ENCODE measurements at regions not wholly inside any gene's neighbourhood (a gene's known extent, or its start where the extent isn't known, plus 50 kb on each side); places are given as distances from the start of the nearest gene placed in this dataset.

DNA sequence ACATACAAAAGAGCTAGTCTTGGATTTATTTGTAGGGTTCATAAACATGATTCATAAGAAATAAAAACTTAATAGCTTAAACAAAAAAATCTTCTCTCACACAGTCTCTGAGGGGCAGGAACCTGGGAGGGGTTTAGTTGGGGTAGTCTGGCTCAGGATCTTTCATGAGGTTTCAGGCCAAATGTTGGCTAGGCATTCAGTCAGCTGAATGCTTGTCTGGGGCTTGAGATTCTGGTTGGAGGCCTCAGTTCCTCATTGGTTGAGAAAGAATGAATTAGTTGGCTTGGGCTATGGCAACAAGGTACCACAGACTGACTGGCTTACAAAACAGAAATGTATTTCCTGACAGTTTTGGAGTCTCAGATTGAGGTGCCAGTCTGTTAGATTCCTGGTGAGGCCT, 74.3 kb downstream of the ANKRD7 start:
- DNase-seq (ENCODE audit: low spot score) = no peak

GRCh38 chr7:118300177-118300576, 75.7 kb downstream of the ANKRD7 start:
- no peak for DNase-seq (ENCODE audit: low spot score)

DNA sequence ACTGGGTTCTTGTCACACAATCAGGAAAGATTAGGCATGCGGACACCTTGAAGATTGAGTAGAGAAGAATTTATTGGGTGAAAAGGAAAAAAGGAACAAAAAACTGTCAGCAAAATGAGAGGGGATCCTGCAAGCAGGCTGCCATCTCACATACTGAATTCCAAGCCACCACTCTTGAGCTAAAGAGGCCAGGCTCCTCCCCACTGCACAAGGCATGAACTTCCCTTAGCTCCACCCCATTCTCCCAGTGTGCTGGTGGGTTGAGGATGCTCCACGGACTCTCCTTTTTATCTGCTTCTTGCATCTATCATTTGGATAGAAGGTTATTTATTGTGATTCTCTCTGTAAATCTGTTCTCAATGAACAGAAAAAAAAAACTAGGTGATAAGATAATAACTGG, 79.6 kb downstream of the ANKRD7 start:
- DNase-seq (ENCODE audit: low spot score) = no peak

- no peak for DNase-seq (ENCODE audit: low spot score)
Observed at GRCh38 chr7:118305671-118306070, 81.2 kb downstream of the ANKRD7 start.

GRCh38 chr7:118306771-118307170, 82.3 kb downstream of the ANKRD7 start:
- DNase-seq (ENCODE audit: low spot score) = no peak

DNA sequence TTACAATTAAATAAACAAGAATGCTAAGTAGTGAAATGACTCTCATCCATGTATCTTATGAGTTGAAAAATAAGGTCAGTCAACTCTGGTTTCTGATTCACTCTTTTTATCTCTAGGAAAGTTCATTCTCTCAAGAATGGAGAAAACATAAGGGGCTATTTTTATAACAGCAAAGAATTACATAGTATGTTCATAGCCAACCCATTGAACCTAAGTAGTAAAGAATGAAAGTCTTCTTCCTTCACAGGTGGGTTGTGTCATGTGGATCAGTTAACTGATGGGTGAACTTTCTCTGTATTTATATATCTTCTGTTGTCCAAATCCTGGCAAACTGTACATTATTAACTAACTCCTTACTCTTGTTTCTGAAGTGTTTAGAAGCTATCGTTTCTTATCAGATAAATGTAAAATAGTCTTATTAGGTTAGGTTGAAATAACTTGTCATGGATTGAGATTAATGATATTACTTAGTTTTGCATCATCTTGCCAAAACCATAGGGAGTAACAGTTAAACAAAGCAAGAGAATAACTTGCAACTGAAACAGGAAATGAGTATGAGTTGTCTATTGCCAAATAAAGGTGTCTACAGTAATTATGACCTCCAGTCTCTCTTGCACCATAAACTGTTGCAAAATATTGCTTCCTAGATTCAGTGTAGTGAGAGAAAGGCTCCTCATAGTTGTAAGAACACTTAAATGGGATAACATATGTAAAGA, 86.8 kb downstream of the ANKRD7 start:
- DNase-seq (ENCODE audit: low spot score) = no peak

DNA sequence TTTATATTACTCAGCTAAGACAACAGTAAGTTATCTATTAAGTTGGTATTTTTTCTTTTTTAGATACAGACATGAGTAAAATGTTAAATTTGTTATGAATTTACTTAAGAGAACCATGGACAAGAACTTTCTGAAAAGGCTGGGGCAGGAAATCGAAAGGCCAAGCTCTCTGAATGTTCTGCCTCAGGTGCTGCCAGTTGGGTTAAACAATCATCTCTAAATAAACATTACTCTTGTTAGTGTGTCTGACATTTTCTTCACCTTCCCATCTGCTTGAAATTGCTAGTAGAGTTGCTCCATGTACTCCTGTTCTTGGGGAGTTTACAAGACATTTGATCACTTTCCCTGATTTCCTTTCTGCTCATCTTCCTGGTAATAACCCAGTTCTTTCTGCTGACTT, 87.5 kb downstream of the ANKRD7 start:
- DNase-seq (ENCODE audit: low spot score) = no peak

DNA sequence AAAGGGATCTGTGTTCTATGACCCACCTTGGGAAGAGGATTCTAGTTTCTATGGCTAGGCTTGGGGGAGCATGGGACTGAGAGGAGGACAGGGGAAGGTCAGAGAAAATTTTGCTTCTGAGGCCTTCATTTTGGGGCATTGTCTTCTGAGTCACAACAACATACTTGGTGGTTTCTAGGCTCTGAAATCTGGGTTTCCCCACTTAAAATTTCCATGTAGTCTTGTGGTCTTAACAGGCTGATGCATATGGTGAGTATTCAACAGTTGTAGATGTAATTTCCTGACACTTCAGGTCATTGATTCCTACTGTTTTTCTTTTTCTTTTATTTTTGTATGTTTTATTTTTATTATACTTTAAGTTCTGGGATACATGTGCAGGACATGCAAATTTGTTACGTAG, 88.5 kb downstream of the ANKRD7 start:
- DNase-seq (ENCODE audit: low spot score) = no peak

DNA sequence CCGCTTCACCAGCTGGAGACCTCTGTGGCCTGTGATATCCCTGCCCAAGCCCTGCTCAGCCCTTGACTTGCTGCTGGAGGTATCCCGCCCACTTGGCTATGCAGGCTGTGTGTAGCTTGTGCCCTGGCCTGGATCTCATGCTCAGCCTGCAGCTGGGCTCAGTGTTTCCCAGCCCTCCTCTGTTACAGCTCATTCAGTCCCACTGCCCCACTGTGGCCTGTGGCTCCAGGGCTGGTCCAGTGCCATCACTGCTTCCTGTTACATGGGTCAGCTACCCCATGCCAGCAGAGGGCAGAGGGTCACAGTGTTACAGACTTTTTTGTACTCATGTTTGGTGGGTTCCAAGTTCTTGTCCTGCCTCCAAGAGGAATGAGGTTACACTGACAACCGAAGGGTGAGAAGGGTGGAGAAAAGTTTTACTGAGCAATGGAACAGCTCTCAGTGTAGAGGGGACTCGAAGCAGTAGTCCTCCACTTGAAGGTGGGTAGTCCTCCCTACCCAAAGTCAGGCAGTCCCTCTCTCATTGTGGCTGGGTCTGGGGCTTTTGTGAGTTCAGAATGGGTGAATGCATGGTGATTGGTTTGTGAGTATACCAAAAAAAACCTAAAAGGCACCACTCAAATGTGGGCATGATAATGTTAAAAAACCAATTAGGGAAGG, 100.4 kb downstream of the ANKRD7 start:
- no peak for DNase-seq (ENCODE audit: low spot score)

GRCh38 chr7:118325450-118325808, 100.9 kb downstream of the ANKRD7 start:
- DNase-seq (ENCODE audit: low spot score) = no peak

DNA sequence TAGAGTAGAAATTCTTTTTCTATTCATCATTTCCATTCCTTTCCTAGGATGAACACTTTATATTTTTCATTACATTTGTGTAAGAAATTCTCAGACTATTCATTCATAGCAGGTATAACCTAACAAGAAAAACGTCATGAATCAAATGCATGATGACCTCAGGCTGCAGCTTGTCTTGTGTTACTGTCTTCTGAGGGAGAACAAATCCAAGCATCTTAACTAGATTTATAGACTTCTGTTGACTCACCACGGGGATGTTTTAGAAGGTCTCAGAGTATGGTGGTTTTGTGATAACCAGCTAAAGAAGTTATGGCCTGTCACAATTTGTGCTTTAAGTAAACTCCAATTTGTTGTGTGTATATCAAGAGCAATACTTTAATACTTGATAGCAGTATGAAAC, 102.7 kb downstream of the ANKRD7 start:
- DNase-seq (ENCODE audit: low spot score) = no peak

- no peak for DNase-seq (ENCODE audit: low spot score)
Observed at GRCh38 chr7:118328505-118329211, 104.2 kb downstream of the ANKRD7 start.

- no peak for DNase-seq (ENCODE audit: low spot score)
Observed at GRCh38 chr7:118330388-118330787, 105.9 kb downstream of the ANKRD7 start.

GRCh38 chr7:118346748-118347147, 122.2 kb downstream of the ANKRD7 start:
- no peak for DNase-seq (ENCODE audit: low spot score)

DNA sequence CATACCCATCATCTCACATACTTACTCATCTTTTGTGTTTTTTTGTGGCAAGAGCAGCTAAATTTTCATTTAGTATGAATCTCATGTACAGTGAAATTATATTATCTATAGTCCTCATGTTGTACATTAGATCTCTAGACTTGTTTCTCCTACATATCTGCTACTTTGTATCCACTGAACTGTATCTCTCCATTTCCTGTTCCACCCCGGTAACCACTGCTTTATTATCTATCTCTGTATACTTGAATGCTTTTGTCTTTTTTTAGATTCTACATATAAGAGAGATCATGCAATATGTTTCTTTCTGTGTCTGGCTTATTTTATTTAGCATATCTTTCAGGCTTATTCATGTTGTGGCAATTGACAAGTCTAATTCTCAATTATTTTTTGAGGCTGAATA, 125.1 kb downstream of the ANKRD7 start:
- no peak for DNase-seq (ENCODE audit: low spot score)

GRCh38 chr7:118350260-118350659, 125.8 kb downstream of the ANKRD7 start:
- no peak for DNase-seq (ENCODE audit: low spot score)

GRCh38 chr7:118352867-118353453, 128.5 kb downstream of the ANKRD7 start:
- peak; percentile 75 for DNase-seq (ENCODE audit: low spot score)

GRCh38 chr7:118366363-118366762, 141.9 kb downstream of the ANKRD7 start:
- no peak for DNase-seq (ENCODE audit: low spot score)

DNA sequence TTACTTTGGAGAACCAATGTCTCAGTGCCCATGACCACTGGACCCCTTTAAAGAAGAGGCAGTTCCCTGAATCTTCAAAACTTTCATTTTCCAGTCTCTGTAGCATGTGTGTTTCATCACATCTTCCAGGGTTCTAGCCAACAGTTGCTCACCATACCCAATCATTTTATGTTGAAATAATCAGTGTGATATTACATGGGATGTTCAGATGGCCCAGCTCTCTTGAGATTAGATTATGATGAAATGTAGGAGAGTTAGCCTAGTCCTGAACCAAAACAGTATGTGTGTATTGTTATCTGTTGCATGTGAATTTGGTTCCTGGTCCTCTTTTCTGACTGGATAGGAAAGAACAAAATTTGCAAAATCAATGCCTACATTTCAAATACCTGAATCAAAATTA, 144.5 kb downstream of the ANKRD7 start:
- no peak for DNase-seq (ENCODE audit: low spot score)

GRCh38 chr7:118369987-118370386, 145.5 kb downstream of the ANKRD7 start:
- DNase-seq (ENCODE audit: low spot score) = no peak

DNA sequence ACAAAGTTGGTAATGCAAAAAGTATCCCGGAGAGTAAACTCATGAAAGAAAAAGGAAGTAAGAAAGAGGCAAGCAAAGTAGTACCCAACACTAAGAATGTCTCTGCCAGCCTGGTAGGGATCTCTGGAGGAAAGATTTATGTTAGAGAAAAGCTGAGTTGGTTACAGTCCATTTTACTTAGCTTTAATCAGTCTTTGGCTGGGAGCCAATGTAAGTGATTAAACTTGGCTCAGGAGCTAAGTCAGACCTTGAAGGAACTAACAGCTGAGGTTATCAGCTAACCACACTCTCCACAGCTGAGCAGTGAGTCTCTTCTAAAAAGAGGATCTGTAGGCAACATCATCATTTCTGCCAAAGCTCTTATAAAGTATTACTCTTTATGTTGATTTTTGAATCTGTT, 148.0 kb downstream of the ANKRD7 start:
- DNase-seq (ENCODE audit: low spot score) = no peak

DNA sequence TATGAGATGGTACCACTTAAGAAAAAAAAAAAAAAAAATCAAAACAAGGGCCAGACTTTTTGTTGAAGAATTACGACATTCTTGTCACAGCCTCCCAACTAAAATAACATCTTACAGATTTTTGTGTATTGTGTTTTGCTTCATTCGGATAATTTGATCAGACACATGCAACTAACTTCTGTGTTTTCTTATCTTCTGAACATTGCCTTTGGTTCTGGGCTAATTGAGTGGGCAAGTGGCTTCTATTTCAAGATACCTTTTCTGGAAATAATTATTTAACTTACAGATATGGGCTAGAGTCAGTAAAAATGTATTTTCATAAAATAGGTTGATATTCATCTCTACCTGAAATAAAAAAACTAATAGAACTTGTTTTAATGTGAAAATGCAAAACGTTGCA, 165.1 kb downstream of the ANKRD7 start:
- DNase-seq (ENCODE audit: low spot score) = no peak

DNA sequence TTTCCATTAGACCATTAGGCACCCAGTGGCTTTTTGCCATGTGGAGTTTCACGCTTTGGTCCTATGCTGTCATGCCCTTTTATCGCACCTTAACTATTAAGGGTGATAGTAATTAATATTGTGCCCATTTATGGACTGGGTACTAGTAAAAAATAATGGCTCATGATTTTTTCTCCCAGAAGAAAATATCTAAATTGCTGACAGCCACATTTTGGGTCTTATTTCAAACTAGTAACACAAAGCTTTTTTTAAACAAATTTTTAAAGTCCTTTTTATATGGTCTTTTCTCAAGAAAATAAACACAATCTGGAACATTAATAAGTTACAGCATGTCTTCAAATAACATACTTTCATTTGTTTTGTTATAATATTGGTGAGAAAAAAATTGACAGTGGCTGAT, 179.7 kb downstream of the ANKRD7 start:
- DNase-seq (ENCODE audit: low spot score) = no peak
